H1 (cell line): ENCODE measurements at regions not wholly inside any gene's neighbourhood (a gene's known extent, or its start where the extent isn't known, plus 50 kb on each side); places are given as distances from the start of the nearest gene placed in this dataset.

Experiments
- CTCF ChIA-PET: fragments of 300-600 bp; sonication (Branson Sonifier 250); formaldehyde crosslinking; loops from one replicate; lab custom pipeline; 2021; ENCODE audit not compliant: partially characterized antibody; lab: Charles Lee
- POLR2A ChIA-PET: fragments of 300-600 bp; sonication (Branson Sonifier 250); formaldehyde crosslinking; loops from one replicate; lab custom pipeline; 2021; ENCODE audit warnings: inconsistent platforms; ENCODE audit not compliant: partially characterized antibody; lab: Charles Lee
- DNase-seq, 2 experiments: peaks; one replicate each; pipeline versions ENCODE4 v3.0.0 to v3.0.0-alpha.2; 2010 to 2022; ENCODE audit warnings: low spot score in 2 of 2, low read depth in 1 of 2, mixed read lengths in 1 of 2
- FAIRE-seq: peaks from 2 replicates; lab custom pipeline; 2011; peaks lifted over from hg19 to GRCh38; lab: Jason Lieb, UNC
- H2AFZ ChIP-seq: 2 replicates; pipeline ENCODE4 v1.8.1; 2012; ENCODE audit warnings: low read length, inconsistent platforms
- H2AK5ac ChIP-seq: 2 replicates; pipeline ENCODE4 v1.6.1; 2013; ENCODE audit warnings: low read depth, low read length
- H2BK120ac ChIP-seq: replicated peaks from 2 replicates; pipeline ENCODE3; 2013; ENCODE audit warnings: low read depth, low read length, inconsistent platforms
- H2BK12ac ChIP-seq: 2 replicates; pipeline ENCODE4 v1.6.1; 2013; ENCODE audit warnings: low read depth, low read length
- H2BK15ac ChIP-seq: 2 replicates; pipeline ENCODE4 v1.6.1; 2013; ENCODE audit warnings: low read length
- H2BK20ac ChIP-seq: 2 replicates; pipeline ENCODE4 v1.6.1; 2013; ENCODE audit warnings: low read length
- H2BK5ac ChIP-seq: 2 replicates; pipeline ENCODE4 v1.6.1; 2013; ENCODE audit warnings: low read depth, low read length
- H3K14ac ChIP-seq: 2 replicates; pipeline ENCODE4 v1.6.1; 2013; ENCODE audit warnings: inconsistent platforms; ENCODE audit not compliant: insufficient read length
- H3K18ac ChIP-seq: 2 replicates; pipeline ENCODE4 v1.6.1; 2013; ENCODE audit warnings: low read length; ENCODE audit errors: extremely low read depth
- H3K23ac ChIP-seq: 2 replicates; pipeline ENCODE4 v1.6.1; 2013; ENCODE audit warnings: inconsistent platforms; ENCODE audit not compliant: insufficient read length
- H3K23me2 ChIP-seq: 2 replicates; pipeline ENCODE4 v1.6.1; 2013; ENCODE audit warnings: low read depth, low read length
- H3K27ac ChIP-seq: 2 replicates; pipeline ENCODE4 v1.6.1; 2011; ENCODE audit warnings: low read depth, low read length, inconsistent platforms
- H3K27me3 ChIP-seq, 4 experiments: replicated peaks in 1 of 4; 1 replicate in 1 of 4; 2 replicates in 3 of 4; pipeline versions ENCODE4 v1.6.1 to v1.8.1; 2011 to 2013; ENCODE audit warnings: low read length in 3 of 4, mild to moderate bottlenecking in 3 of 4, inconsistent platforms in 2 of 4, mixed read lengths in 2 of 4, moderate library complexity in 1 of 4; ENCODE audit not compliant: control insufficient read depth in 3 of 4, insufficient read depth in 3 of 4; ENCODE audit errors: extremely low read depth in 1 of 4
- H3K36me3 ChIP-seq, 4 experiments: 2 replicates each; pipeline versions ENCODE4 v1.6.1 to v1.8.1; 2011 to 2013; ENCODE audit warnings: mild to moderate bottlenecking in 4 of 4, low read length in 3 of 4, moderate library complexity in 2 of 4, control low read depth in 1 of 4, inconsistent platforms in 1 of 4; ENCODE audit not compliant: insufficient read depth in 4 of 4, control insufficient read depth in 2 of 4
- H3K4ac ChIP-seq: replicated peaks from 2 replicates; pipeline ENCODE3; 2013; ENCODE audit warnings: low read length, low read depth, mixed read lengths, inconsistent platforms; ENCODE audit not compliant: insufficient read length
- H3K4me1 ChIP-seq, 4 experiments: replicated peaks in 1 of 4; 1 replicate in 1 of 4; 2 replicates in 3 of 4; pipeline versions ENCODE4 v1.6.1 to v1.8.1; 2011 to 2013; ENCODE audit warnings: low read length in 3 of 4, inconsistent platforms in 2 of 4, mixed read lengths in 1 of 4; ENCODE audit not compliant: insufficient read depth in 4 of 4, control insufficient read depth in 3 of 4
- H3K4me2 ChIP-seq, 2 experiments: 2 replicates each; pipeline versions ENCODE4 v1.6.1 to v1.8.1; 2011 to 2013; ENCODE audit warnings: low read depth in 2 of 2, low read length in 2 of 2, control low read depth in 1 of 2, inconsistent platforms in 1 of 2, mild to moderate bottlenecking in 1 of 2; ENCODE audit not compliant: insufficient read depth in 1 of 2
- H3K4me3 ChIP-seq, 4 experiments: fragments of 200-600, 300-600 bp in 1 of 4; sonication (generic), shearing (Covaris generic), sonication (Bioruptor Twin) in 1 of 4; 2 replicates each; pipeline versions ENCODE4 v1.5.1 to v1.8.1; 2011 to 2016; ENCODE audit warnings: low read length in 4 of 4, low read depth in 3 of 4, control low read depth in 2 of 4, inconsistent platforms in 2 of 4, mild to moderate bottlenecking in 2 of 4, mixed read lengths in 1 of 4, moderate library complexity in 1 of 4; ENCODE audit not compliant: insufficient read depth in 2 of 4; ENCODE audit errors: extremely low read depth in 1 of 4
- H3K56ac ChIP-seq: replicated peaks from 2 replicates; pipeline ENCODE3; 2013; ENCODE audit warnings: low read depth, mild to moderate bottlenecking, mixed read lengths, low read length, inconsistent platforms; ENCODE audit not compliant: insufficient read length
- H3K79me1 ChIP-seq: 2 replicates; pipeline ENCODE4 v1.6.1; 2013; ENCODE audit warnings: low read depth, low read length, control low read depth
- H3K79me2 ChIP-seq, 2 experiments: 2 replicates each; pipeline versions ENCODE4 v1.6.1 to v1.8.1; 2012 to 2013; ENCODE audit warnings: low read length in 2 of 2, mild to moderate bottlenecking in 2 of 2, inconsistent platforms in 1 of 2; ENCODE audit not compliant: insufficient read depth in 2 of 2, control insufficient read depth in 1 of 2
- H3K9ac ChIP-seq, 4 experiments: replicated peaks in 1 of 4; 1 replicate in 1 of 4; 2 replicates in 3 of 4; pipeline versions ENCODE4 v1.6.1 to v1.8.1; 2011 to 2013; ENCODE audit warnings: low read depth in 3 of 4, low read length in 3 of 4, control low read depth in 2 of 4, mild to moderate bottlenecking in 2 of 4, moderate library complexity in 2 of 4, inconsistent platforms in 1 of 4; ENCODE audit errors: extremely low read depth in 1 of 4
- H3K9me3 ChIP-seq, 2 experiments: 2 replicates each; pipeline versions ENCODE4 v1.6.1 to v1.8.1; 2012 to 2013; ENCODE audit warnings: mild to moderate bottlenecking in 2 of 2, moderate library complexity in 2 of 2, control low read depth in 1 of 2, inconsistent platforms in 1 of 2, low read depth in 1 of 2, low read length in 1 of 2, mixed read lengths in 1 of 2; ENCODE audit not compliant: insufficient read depth in 2 of 2
- H4K20me1 ChIP-seq, 2 experiments: replicated peaks in 1 of 2; 2 replicates each; pipeline versions ENCODE3 to v1.8.1; 2011 to 2013; ENCODE audit warnings: inconsistent platforms in 2 of 2, low read length in 2 of 2, mild to moderate bottlenecking in 1 of 2; ENCODE audit not compliant: insufficient read depth in 2 of 2, control insufficient read depth in 1 of 2
- H4K5ac ChIP-seq: 2 replicates; pipeline ENCODE4 v1.6.1; 2013; ENCODE audit warnings: low read length, low read depth, mixed read lengths, inconsistent platforms; ENCODE audit not compliant: insufficient read length
- H4K8ac ChIP-seq: 2 replicates; pipeline ENCODE4 v1.8.0; 2013; ENCODE audit warnings: mild to moderate bottlenecking, moderate library complexity, low read length, inconsistent platforms; ENCODE audit not compliant: insufficient read depth; ENCODE audit errors: extremely low read depth
- H4K91ac ChIP-seq: replicated peaks from 2 replicates; pipeline ENCODE3; 2013; ENCODE audit warnings: low read length, mixed read lengths, inconsistent platforms; ENCODE audit not compliant: insufficient read length
- CTCF ChIP-seq, 3 experiments: IDR thresholded peaks; 1 replicate in 2 of 3; 2 replicates in 1 of 3; pipeline versions ENCODE4 v1.5.1 to v1.6.1; 2011; ENCODE audit warnings: low read length in 3 of 3, mild to moderate bottlenecking in 3 of 3, inconsistent platforms in 2 of 3, low read depth in 1 of 3, moderate library complexity in 1 of 3; ENCODE audit not compliant: insufficient read depth in 1 of 3; ENCODE audit errors: control extremely low read depth in 1 of 3
- KDM1A ChIP-seq: fragments of 200-600, 300-600 bp; sonication (generic); IDR thresholded peaks from 2 replicates; pipeline ENCODE4 v1.7.1; 2016; ENCODE audit warnings: mild to moderate bottlenecking, low read length, borderline replicate concordance
- WGBS, 2 experiments: shearing (Covaris generic) in 1 of 2; methylation state at CpG; one replicate each; pipeline versions ENCODE4 v1.1.6 to v1.1.7; 2013 to 2015; ENCODE audit warnings: low lambda C conversion rate in 2 of 2, mixed read lengths in 2 of 2, inconsistent platforms in 1 of 2, low coverage in 1 of 2, missing lambda C conversion rate in 1 of 2; ENCODE audit not compliant: insufficient replicate concordance in 2 of 2, insufficient coverage in 1 of 2, insufficient read length in 1 of 2; ENCODE audit errors: extremely low coverage in 1 of 2, missing lambda C conversion rate in 1 of 2; 5-methylcytosine and 5-hydroxymethylcytosine counted together

- 83% methylated on average over 6 of the region's 6 CpGs; no CpG with 5 or more reads in 1 of the 2 experiments for WGBS, 2 experiments
- H3K4me3 ChIP-seq = no peak overlapping the region
- H3K36me3 ChIP-seq = no peaks in the 10 kb centered on the region
- no peak overlapping the region for H3K27ac ChIP-seq
- no peak overlapping the region for H4K5ac ChIP-seq
- TF ChIP-seq KDM1A (no peak), CTCF (IDR thresholded peaks at IDR 0.05; ENCODE audit: control extremely low read depth in 1 of 3, insufficient read depth in 1 of 3, low read depth in 1 of 3, low read length in 3 of 3) (no peak)
- H4K8ac ChIP-seq = no peak overlapping the region
- H2BK15ac ChIP-seq = no peak overlapping the region
- H3K23ac ChIP-seq = no peak overlapping the region
- FAIRE-seq (no peak), DNase-seq (peak in 1 of 2 experiments; percentile 38)
- no peaks in the 10 kb centered on the region for H3K79me1 ChIP-seq
- no peak overlapping the region for H3K4me2 ChIP-seq
- ChIA-PET POLR2A (interaction anchor here (0.8 to 0.9 kb wide), 2 partner anchors 9 to 127 kb away, joined by 3 to 4 read pairs; partner anchors contain the start of gene CD24), CTCF (no interaction called here)
- H3K9me3 ChIP-seq = peaks cover 7 to 8% of the 10 kb centered on the region in 2 experiments
- no peak overlapping the region for H2BK120ac ChIP-seq
- no peak overlapping the region for H2AFZ ChIP-seq
- H4K91ac ChIP-seq = no peak overlapping the region
- no peak overlapping the region for H3K4ac ChIP-seq
- no peaks in the 10 kb centered on the region for H3K23me2 ChIP-seq
- H2AK5ac ChIP-seq = no peak overlapping the region
- no peak overlapping the region for H2BK12ac ChIP-seq
- H2BK20ac ChIP-seq = no peak overlapping the region
- no peak overlapping the region for H3K9ac ChIP-seq
- H3K56ac ChIP-seq = no peak overlapping the region
- H3K4me1 ChIP-seq = no peaks in the 10 kb centered on the region; a peak in 1 of 7 replicates
- H3K14ac ChIP-seq = no peak overlapping the region
- H3K79me2 ChIP-seq = no peaks in the 10 kb centered on the region
- H2BK5ac ChIP-seq = no peak overlapping the region
- no peaks in the 10 kb centered on the region for H4K20me1 ChIP-seq
- H3K18ac ChIP-seq = no peak overlapping the region; the same call in 1 of the 2 replicates
- H3K27me3 ChIP-seq = no peaks in the 10 kb centered on the region
Measured at GRCh38 chr6:106847116-106847515, 127.4 kb downstream of the CD24 start.
